T-helper 2 cell treated with Interferon-gamma antibody and Interleukin-4, amounts not matched to agents 100 ng/mL and 5 ng/mL, for 36 hours (primary cell): ENCODE measurements at regions not wholly inside any gene's neighbourhood (a gene's known extent, or its start where the extent isn't known, plus 50 kb on each side); places are given as distances from the start of the nearest gene placed in this dataset.
"Not testable (repeated sequence)": the region's sequence is repeated elsewhere in the genome, so short reads cannot be mapped to it uniquely, and the experiment has no call there.

Source experiments
- intact Hi-C: fragments of 100-400 bp; cut with micrococcal nuclease; formaldehyde crosslinking; loops from one replicate; pipeline ENCODE4 v1.15.1; 2023

GRCh38 chr7:51386806-51387568 is 70.4 kb upstream of the COBL start:
- intact Hi-C loops: not testable (repeated sequence)

- intact Hi-C loops: not testable (repeated sequence)
Observed at GRCh38 chr7:51386184-51386583, 69.6 kb upstream of the COBL start.

- intact Hi-C loops: not testable (repeated sequence)
Observed at GRCh38 chr7:51382243-51382642, 65.6 kb upstream of the COBL start.

- intact Hi-C loops: no loop called here
Observed at GRCh38 chr7:51376420-51377092, 59.9 kb upstream of the COBL start.

GRCh38 chr7:51374936-51375335 is 58.3 kb upstream of the COBL start:
- intact Hi-C loops: no loop called here

GRCh38 chr7:51373607-51374006 is 57.0 kb upstream of the COBL start:
- intact Hi-C loops: not testable (repeated sequence)

- intact Hi-C loops: loop anchor here (5.0 kb wide), 1 partner anchor 1277 kb away; the partner anchor contains the start of gene ZPBP
Observed at GRCh38 chr7:51369746-51370145, 53.1 kb upstream of the COBL start.

- intact Hi-C loops: loop anchor here (5.0 kb wide), 1 partner anchor 1277 kb away; the partner anchor contains the start of gene ZPBP
Observed at GRCh38 chr7:51369228-51369627, 52.6 kb upstream of the COBL start.

GRCh38 chr7:51368334-51368733 is 51.7 kb upstream of the COBL start:
- intact Hi-C loops: loop anchor here (5.0 kb wide), 1 partner anchor 1276 kb away; the partner anchor contains the start of gene ZPBP

GRCh38 chr7:51367614-51367968 is 51.0 kb upstream of the COBL start:
- intact Hi-C loops: loop anchor here (5.0 kb wide), 1 partner anchor 1275 kb away; the partner anchor contains the start of gene ZPBP

GRCh38 chr7:51366930-51367613 is 50.5 kb upstream of the COBL start:
- intact Hi-C loops: loop anchor here (5.0 kb wide), 1 partner anchor 1275 kb away; the partner anchor contains the start of gene ZPBP
